GM12874 (cell line): ENCODE measurements at regions not wholly inside any gene's neighbourhood (a gene's known extent, or its start where the extent isn't known, plus 50 kb on each side); places are given as distances from the start of the nearest gene placed in this dataset.

Experiments used
- CTCF ChIP-seq: IDR thresholded peaks from 2 replicates; pipeline ENCODE4 v1.5.1; 2011; ENCODE audit warnings: low read depth, mild to moderate bottlenecking, control low read depth, low read length, moderate library complexity; ENCODE audit not compliant: insufficient read depth

DNA sequence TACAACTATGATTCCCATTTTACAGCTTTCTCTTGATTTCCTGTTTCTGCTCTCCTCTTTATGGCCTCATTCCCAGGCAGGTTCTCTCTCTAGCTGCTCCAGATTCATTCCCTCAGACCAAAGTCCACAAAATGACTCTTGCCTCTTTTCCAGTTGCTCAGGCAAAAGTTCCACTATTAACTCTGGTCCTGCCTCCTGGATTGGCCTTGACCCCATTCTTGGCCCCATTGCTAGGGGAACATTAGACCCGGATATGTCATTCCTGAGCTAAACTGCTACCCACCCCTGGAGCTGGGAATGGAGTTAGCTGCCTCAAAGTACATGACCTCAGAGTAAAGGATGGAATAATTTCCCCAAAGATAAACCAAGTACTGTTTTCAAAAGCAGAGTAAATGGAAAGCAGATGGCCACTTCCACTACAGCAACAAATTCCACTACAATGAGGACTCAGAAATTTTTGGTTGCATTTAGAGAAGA lies 73.0 kb upstream of the GAP43 start:
- no peak for TF ChIP-seq CTCF

DNA sequence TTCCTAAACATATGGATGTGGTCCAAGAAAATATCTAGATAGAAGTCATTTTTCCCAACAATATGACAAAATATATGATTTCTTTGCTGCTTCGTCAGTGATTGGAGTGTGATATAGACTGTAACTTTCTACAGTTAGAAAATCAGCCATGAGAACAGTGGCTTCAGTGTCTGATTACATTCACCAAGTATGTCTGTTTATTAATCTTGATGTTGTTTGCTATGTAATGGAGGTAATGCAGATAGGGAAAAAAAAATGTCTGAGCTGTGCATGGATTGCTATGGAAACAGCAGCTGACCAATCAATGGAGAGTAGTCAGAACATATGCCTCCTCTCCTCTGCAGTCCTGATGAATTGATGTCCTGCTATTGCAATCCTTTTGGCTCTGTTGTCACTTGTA lies 72.3 kb upstream of the GAP43 start:
- TF ChIP-seq CTCF = no peak

DNA sequence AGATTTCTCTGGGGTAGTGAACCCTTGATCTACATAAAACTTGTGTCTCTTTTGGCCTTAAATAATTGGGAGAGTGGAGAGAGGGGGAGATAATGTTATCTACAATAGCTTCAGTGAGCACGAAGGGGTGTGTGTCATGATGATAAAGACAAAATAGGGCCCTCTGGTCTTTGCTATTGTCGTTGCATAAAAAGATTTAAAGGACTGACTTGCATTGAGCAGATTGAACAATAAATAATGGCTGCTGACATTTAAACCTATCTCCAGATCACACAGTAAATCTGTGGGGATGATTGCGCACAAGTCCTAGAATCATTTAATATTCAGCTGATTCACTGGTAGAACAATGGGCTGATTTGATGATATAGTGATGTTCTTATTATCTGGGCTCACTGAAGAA lies 71.3 kb upstream of the GAP43 start:
- TF ChIP-seq CTCF = no peak

- TF ChIP-seq CTCF = no peak
Measured at GRCh38 chr3:115553796-115554486, 69.4 kb upstream of the GAP43 start.

DNA sequence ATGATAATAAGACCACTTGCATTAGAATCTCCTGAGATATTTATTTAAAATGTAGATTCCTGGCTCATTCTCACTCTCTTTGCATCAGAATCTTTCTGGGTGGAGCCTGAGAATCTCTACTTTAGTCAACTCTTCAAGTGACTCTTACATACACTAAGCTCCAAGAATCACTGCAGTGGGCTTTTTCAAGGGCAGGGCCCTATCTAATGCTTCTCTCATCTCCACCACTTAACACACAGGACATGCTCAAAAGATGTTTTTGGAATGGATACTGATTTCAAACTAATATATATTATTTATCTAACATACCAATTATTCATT lies 68.9 kb upstream of the GAP43 start:
- no peak for TF ChIP-seq CTCF

DNA sequence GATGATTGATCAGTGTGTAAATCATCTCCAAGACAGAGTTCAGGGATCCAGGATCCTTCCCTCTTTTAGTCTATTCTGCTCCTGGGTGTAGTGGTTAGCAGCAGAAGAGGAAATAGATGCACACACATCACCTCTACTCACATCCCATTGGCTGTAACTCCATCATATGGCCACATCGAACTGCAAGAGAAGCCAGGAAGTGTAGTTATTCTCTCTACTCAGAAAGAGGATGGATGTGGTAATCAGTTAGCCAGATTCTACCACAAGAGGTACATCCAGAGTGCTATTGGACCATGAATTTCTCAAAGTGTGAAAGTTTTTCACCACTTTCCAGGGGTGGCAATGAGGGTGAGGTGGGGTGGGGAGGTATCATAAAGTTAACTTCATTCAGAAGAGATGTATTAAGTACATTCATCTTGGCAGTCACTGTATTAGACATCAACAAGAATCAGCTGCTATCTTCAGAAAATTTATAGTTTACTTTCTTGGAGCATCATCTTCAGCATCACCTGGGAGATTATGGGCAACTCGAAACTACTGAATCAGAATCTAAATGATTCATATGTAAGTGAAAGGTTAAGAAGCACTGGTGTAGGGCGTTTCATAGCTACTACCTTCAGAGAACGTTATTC lies 60.6 kb upstream of the GAP43 start:
- no peak for TF ChIP-seq CTCF

- TF ChIP-seq CTCF = no peak
Measured at GRCh38 chr3:115563984-115564383, 59.3 kb upstream of the GAP43 start.
